ENCODE measurements at regions not wholly inside any gene's neighbourhood (a gene's known extent, or its start where the extent isn't known, plus 50 kb on each side); places are given as distances from the start of the nearest gene placed in this dataset.

- no peak overlapping the region for H3K4me3 ChIP-seq (replicated peaks; ENCODE audit: insufficient read depth, low read length)
- H3K27ac ChIP-seq (replicated peaks) = no peak overlapping the region
- DNase-seq (ENCODE audit: low read depth in 1 of 2, low spot score in 1 of 2) = no peak
- H3K27me3 ChIP-seq (ENCODE audit: insufficient read depth, poor library complexity, severe bottlenecking) = no peaks in the 10 kb centered on the region
- TF ChIP-seq SPI1 (IDR thresholded peaks at IDR 0.05; ENCODE audit: borderline replicate concordance, low read depth) (no peak), POLR2AphosphoS5 (IDR thresholded peaks at IDR 0.05; ENCODE audit: low read depth) (no peak), CTCF (IDR thresholded peaks at IDR 0.05; ENCODE audit: insufficient read depth, low read length) (no peak), REST (IDR thresholded peaks at IDR 0.05; ENCODE audit: insufficient replicate concordance, low read depth) (no peak), GABPA (IDR thresholded peaks at IDR 0.05; ENCODE audit: low read depth) (no peak)
Measured at GRCh38 chr13:84377106-84377505, 494.8 kb upstream of the SLITRK1 start.

GRCh38 chr13:84366506-84366905 is 484.2 kb upstream of the SLITRK1 start:
- Histone ChIP-seq H3K27ac (replicated peaks) (no peak overlapping the region), H3K4me3 (replicated peaks; ENCODE audit: insufficient read depth, low read length) (no peak overlapping the region), H3K27me3 (ENCODE audit: insufficient read depth, poor library complexity, severe bottlenecking) (no peaks in the 10 kb centered on the region)
- DNase-seq (ENCODE audit: low read depth in 1 of 2, low spot score in 1 of 2) = no peak
- TF ChIP-seq GABPA (IDR thresholded peaks at IDR 0.05; ENCODE audit: low read depth) = no peak

- no peak for DNase-seq (ENCODE audit: low read depth in 1 of 2, low spot score in 1 of 2)
- no peak overlapping the region for H3K27ac ChIP-seq (replicated peaks)
- H3K27me3 ChIP-seq (ENCODE audit: insufficient read depth, poor library complexity, severe bottlenecking) = no peaks in the 10 kb centered on the region
- no peak for TF ChIP-seq REST (IDR thresholded peaks at IDR 0.05; ENCODE audit: insufficient replicate concordance, low read depth)
- H3K4me3 ChIP-seq (replicated peaks; ENCODE audit: insufficient read depth, low read length) = no peak overlapping the region
Measured at GRCh38 chr13:84362777-84363176, 480.5 kb upstream of the SLITRK1 start.

- TF ChIP-seq REST (IDR thresholded peaks at IDR 0.05; ENCODE audit: insufficient replicate concordance, low read depth) (no peak), POLR2AphosphoS5 (IDR thresholded peaks at IDR 0.05; ENCODE audit: low read depth) (no peak), GABPA (IDR thresholded peaks at IDR 0.05; ENCODE audit: low read depth) (no peak), CTCF (IDR thresholded peaks at IDR 0.05; ENCODE audit: insufficient read depth, low read length) (no peak), SPI1 (IDR thresholded peaks at IDR 0.05; ENCODE audit: borderline replicate concordance, low read depth) (no peak)
- no peak for DNase-seq (ENCODE audit: low read depth in 1 of 2, low spot score in 1 of 2)
- H3K4me3 ChIP-seq (replicated peaks; ENCODE audit: insufficient read depth, low read length) = no peak overlapping the region
- no peaks in the 10 kb centered on the region for H3K27me3 ChIP-seq (ENCODE audit: insufficient read depth, poor library complexity, severe bottlenecking)
- H3K27ac ChIP-seq (replicated peaks) = no peak overlapping the region
Measured at GRCh38 chr13:84360822-84361221, 478.5 kb upstream of the SLITRK1 start.
